Smooth muscle cell (in vitro differentiated cells): ENCODE measurements at regions not wholly inside any gene's neighbourhood (a gene's known extent, or its start where the extent isn't known, plus 50 kb on each side); places are given as distances from the start of the nearest gene placed in this dataset.
A peak's percentile ranks its signal among the peaks of the same experiment; 100 is the strongest.

Source experiments
- DNase-seq: peaks from one replicate; lab custom pipeline; 2025; ENCODE audit not compliant: unreplicated experiment; lab: John Stamatoyannopoulos, UW
- H2AFZ ChIP-seq: fragments of 200-600 bp; sonication (generic); 2 replicates; pipeline ENCODE4 v1.6.0; 2016; ENCODE audit warnings: antibody characterized with exemption, low read depth, mild to moderate bottlenecking
- H3F3A ChIP-seq: fragments of 200-600 bp; sonication (generic); 2 replicates; pipeline ENCODE4 v1.6.0; 2017; ENCODE audit warnings: antibody characterized with exemption, low read depth
- H3K27ac ChIP-seq: fragments of 200-600 bp; sonication (generic); 2 replicates; pipeline ENCODE4 v1.5.1; 2016; ENCODE audit warnings: low read depth, mild to moderate bottlenecking
- H3K27me3 ChIP-seq: fragments of 200-600 bp; sonication (generic); 2 replicates; pipeline ENCODE4 v1.6.1; 2016; ENCODE audit warnings: low read depth, mild to moderate bottlenecking
- H3K36me3 ChIP-seq: fragments of 200-600 bp; sonication (generic); 2 replicates; pipeline ENCODE4 v1.5.1; 2016; ENCODE audit warnings: low read depth
- H3K4me1 ChIP-seq: fragments of 200-600 bp; sonication (generic); 2 replicates; pipeline ENCODE4 v1.5.1; 2016; ENCODE audit warnings: low read depth
- H3K4me2 ChIP-seq: fragments of 200-600 bp; sonication (generic); 2 replicates; pipeline ENCODE4 v1.6.0; 2016; ENCODE audit warnings: mild to moderate bottlenecking
- H3K4me3 ChIP-seq: fragments of 200-600 bp; sonication (generic); 2 replicates; pipeline ENCODE4 v1.5.1; 2016; ENCODE audit warnings: mild to moderate bottlenecking
- H3K79me2 ChIP-seq: fragments of 200-600 bp; sonication (generic); 2 replicates; pipeline ENCODE4 v1.6.0; 2016; ENCODE audit warnings: low read depth, mild to moderate bottlenecking
- H3K9ac ChIP-seq: fragments of 200-600 bp; sonication (generic); 2 replicates; pipeline ENCODE4 v1.6.0; 2016; ENCODE audit warnings: low read depth
- H3K9me3 ChIP-seq: fragments of 200-600 bp; sonication (generic); replicated peaks from 2 replicates; pipeline ENCODE4 v1.5.1; 2016; ENCODE audit warnings: low read depth
- H4K20me1 ChIP-seq: fragments of 200-600 bp; sonication (generic); 2 replicates; pipeline ENCODE4 v1.6.0; 2016; ENCODE audit warnings: low read depth
- WGBS: methylation state at CpG from one replicate; pipeline ENCODE4 v1.1.7; 2016; ENCODE audit warnings: low lambda C conversion rate; 5-methylcytosine and 5-hydroxymethylcytosine counted together
- TF ChIP-seq, protein P1 (sequence below): fragments of 200-600 bp; sonication (generic); IDR thresholded peaks from 2 replicates; pipeline ENCODE4 v1.5.1; 2017; ENCODE audit warnings: borderline replicate concordance, mild to moderate bottlenecking, antibody characterized with exemption; ENCODE audit not compliant: insufficient read depth, poor library complexity, severe bottlenecking

DNA sequence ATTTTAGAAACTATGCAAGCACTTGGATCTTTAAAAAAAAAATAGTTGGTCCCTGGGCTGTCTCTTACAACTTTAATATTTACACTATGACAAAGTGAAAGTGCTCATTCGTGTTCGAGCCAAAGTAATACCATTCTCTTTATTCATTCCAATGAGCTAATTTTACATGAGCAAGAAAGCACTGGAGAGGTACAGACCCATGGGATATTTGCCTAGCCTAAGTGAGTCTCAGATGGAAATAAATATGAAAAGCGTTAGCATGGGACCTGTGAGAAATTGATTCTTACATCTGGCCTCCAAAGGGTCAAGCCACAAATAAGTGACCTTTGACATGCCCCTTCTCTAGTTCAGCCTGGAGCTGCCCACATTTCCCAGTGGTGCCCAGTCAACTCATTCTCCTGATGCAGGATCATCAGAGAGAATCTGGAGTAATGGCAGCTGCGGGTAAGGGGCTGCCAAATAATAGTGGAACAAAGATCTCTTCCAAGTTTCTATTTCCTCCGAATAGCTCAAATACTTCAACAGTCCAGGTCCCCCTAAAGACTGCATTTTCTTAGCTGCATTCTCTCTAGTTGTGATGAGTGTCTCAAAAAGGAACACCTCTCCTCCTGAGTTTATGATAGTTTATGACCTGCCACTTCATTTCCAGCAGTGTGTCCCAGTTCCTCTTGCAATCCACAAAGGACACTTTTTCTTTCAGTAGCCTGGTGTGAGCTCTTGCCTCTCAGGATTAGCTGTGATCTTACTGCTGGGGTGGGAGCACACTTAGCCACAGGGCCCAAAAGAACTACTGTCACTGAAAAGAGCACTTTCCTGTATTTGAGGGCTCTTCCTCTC, 208.2 kb downstream of the DAD1 start:
- peaks cover 3% of the 10 kb centered on the region for H3K27me3 ChIP-seq
- no peaks in the 10 kb centered on the region for H3K36me3 ChIP-seq
- no peak overlapping the region for H2AFZ ChIP-seq
- no peaks in the 10 kb centered on the region for H3K9me3 ChIP-seq
- H3F3A ChIP-seq: no peaks in the 10 kb centered on the region
- H3K4me3 ChIP-seq: no peak overlapping the region
- TF ChIP-seq, protein P1, sequence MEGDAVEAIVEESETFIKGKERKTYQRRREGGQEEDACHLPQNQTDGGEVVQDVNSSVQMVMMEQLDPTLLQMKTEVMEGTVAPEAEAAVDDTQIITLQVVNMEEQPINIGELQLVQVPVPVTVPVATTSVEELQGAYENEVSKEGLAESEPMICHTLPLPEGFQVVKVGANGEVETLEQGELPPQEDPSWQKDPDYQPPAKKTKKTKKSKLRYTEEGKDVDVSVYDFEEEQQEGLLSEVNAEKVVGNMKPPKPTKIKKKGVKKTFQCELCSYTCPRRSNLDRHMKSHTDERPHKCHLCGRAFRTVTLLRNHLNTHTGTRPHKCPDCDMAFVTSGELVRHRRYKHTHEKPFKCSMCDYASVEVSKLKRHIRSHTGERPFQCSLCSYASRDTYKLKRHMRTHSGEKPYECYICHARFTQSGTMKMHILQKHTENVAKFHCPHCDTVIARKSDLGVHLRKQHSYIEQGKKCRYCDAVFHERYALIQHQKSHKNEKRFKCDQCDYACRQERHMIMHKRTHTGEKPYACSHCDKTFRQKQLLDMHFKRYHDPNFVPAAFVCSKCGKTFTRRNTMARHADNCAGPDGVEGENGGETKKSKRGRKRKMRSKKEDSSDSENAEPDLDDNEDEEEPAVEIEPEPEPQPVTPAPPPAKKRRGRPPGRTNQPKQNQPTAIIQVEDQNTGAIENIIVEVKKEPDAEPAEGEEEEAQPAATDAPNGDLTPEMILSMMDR: no peak
- 87% methylated on average over 5 of the region's 5 CpGs for WGBS
- H3K9ac ChIP-seq: no peak overlapping the region
- H3K4me2 ChIP-seq: no peak overlapping the region
- H4K20me1 ChIP-seq: no peaks in the 10 kb centered on the region
- no peaks in the 10 kb centered on the region for H3K4me1 ChIP-seq
- no peaks in the 10 kb centered on the region for H3K79me2 ChIP-seq
- no peak overlapping the region for H3K27ac ChIP-seq
- DNase-seq: no peak

DNA sequence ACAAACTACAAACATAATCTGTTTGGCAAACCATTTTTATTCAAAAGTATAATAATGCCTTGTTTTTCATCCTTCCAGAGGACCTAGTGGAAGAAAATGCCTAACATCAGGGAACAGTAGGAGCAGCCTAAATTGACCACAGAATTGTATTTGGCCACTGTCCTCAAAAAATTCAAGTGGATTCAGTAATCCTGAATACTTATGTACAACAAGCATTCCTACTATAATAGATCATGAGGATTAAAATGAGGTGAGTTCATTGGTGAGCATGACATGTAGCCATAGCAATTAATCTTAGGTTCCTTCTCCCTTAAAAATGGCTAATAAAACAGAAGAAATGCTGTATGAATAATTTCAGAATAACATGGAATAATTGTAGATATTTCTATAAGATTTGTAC, 209.3 kb downstream of the DAD1 start:
- Histone ChIP-seq H3K9me3 (no peaks in the 10 kb centered on the region), H3K4me3 (no peak overlapping the region), H3K36me3 (no peaks in the 10 kb centered on the region), H3K9ac (no peak overlapping the region), H2AFZ (no peak overlapping the region), H3K27ac (no peak overlapping the region), H3K4me1 (no peaks in the 10 kb centered on the region), H3K27me3 (peaks cover 3% of the 10 kb centered on the region), H3F3A (no peaks in the 10 kb centered on the region), H3K4me2 (no peak overlapping the region), H3K79me2 (no peaks in the 10 kb centered on the region), H4K20me1 (no peaks in the 10 kb centered on the region)
- TF ChIP-seq, protein P1: no peak
- DNase-seq: no peak

DNA sequence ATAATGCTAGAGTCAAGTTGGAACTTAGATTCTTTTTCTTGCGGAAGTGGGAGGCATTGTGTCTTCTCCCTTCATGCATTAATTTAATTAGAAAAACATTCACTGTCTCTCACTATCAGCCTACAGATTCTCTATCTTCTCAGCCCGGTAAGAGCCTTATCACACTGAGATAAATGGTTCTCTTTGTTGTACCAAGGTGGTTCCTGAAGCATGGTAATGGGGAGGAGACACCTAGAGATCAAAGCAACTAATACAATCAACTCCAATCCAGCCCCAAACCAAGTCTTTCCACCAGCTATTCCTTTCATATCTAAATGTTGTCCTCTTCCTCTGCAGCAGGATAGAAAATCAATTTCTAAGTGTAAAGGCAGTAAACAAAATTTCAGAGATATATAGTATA, 210.8 kb downstream of the DAD1 start:
- H3K36me3 ChIP-seq: no peaks in the 10 kb centered on the region
- no peak overlapping the region for H2AFZ ChIP-seq
- H3K27me3 ChIP-seq: peaks cover 5% of the 10 kb centered on the region
- H3K4me3 ChIP-seq: no peak overlapping the region
- TF ChIP-seq, protein P1: no peak
- H4K20me1 ChIP-seq: no peaks in the 10 kb centered on the region
- H3K4me1 ChIP-seq: no peaks in the 10 kb centered on the region
- no peaks in the 10 kb centered on the region for H3K9me3 ChIP-seq
- no peak for DNase-seq
- no peaks in the 10 kb centered on the region for H3F3A ChIP-seq
- no peaks in the 10 kb centered on the region for H3K79me2 ChIP-seq
- 58% methylated on average over 2 of the region's 2 CpGs for WGBS
- H3K27ac ChIP-seq: no peak overlapping the region
- H3K4me2 ChIP-seq: no peak overlapping the region
- H3K9ac ChIP-seq: no peak overlapping the region

- DNase-seq: no peak
- Histone ChIP-seq H3K9me3 (no peaks in the 10 kb centered on the region), H3K79me2 (no peaks in the 10 kb centered on the region), H3K4me1 (no peaks in the 10 kb centered on the region), H3K27me3 (peaks cover 16% of the 10 kb centered on the region), H3F3A (no peaks in the 10 kb centered on the region), H4K20me1 (no peaks in the 10 kb centered on the region), H3K9ac (no peak overlapping the region), H3K4me2 (no peak overlapping the region), H3K4me3 (no peak overlapping the region), H2AFZ (no peak overlapping the region), H3K27ac (no peak overlapping the region), H3K36me3 (no peaks in the 10 kb centered on the region)
- TF ChIP-seq, protein P1: peak; percentile 63
- WGBS: 28% methylated on average over 2 of the region's 2 CpGs
Measured at GRCh38 chr14:22375321-22375930, 213.6 kb downstream of the DAD1 start.
